GM19043 (cell line): ENCODE measurements at regions not wholly inside any gene's neighbourhood (a gene's known extent, or its start where the extent isn't known, plus 50 kb on each side); places are given as distances from the start of the nearest gene placed in this dataset.

Experiments used
- ATAC-seq: cut with Tn5 transposase; IDR thresholded peaks from one replicate; pipeline ENCODE4 v1.9.1; 2021; ENCODE audit warnings: low read depth; ENCODE audit not compliant: unreplicated experiment

DNA sequence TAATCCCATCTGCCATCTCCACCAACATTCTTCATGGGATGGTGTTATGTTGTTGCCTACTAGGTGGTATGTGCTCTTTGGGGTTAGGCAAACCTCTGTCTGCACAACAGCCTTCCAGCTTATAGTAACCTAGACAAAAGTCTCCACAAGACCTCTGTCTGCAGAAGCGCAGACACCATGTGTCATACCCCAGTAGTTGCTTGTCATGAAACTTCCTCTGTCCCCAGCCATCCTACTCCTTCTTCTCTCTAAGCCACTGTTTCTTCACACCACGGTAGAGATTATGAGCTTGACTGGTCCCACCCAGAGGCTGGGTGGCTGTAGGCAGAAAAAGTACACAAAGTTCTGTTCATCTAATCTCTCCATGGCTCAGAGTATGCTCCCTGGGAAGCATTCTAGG lies 100.3 kb downstream of the MAF start:
- no peak for ATAC-seq

GRCh38 chr16:79498928-79499327 lies 101.6 kb downstream of the MAF start:
- no peak for ATAC-seq

DNA sequence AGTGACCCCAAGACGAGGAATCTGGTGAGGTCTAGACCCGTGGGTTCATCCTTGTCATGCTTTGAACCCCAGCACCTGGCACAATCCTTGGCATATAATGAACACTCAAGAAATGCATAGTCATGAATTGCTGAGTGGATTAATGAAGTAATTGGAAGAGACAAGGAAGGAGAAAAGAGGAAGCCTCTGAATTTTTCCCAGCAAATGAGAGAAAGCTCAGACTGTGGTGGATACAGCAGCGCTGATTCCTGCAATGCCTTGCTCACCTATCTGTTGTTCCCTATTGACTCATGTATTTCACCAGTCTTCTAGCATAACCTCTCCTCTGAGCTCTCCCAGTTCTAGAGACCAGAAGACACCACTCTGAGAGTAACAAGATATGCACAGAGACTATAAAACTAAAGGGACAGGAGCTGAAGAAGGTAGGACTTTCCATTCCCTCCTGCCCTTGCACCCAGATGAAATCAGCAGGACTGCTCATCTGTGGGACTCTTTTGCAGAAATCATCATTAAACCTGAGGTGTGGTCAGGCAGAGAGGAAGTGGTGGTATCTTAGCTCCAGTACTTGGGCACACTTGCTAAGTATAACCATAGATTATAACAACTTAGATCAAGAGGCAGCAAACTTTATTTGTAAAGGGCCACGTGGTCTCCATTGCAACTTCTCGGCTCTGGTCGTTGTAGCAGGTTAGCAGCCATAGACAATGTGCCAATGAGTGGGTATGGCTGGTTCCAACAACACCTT lies 102.8 kb downstream of the MAF start:
- ATAC-seq = no peak

- ATAC-seq = no peak
Measured at GRCh38 chr16:79493911-79494310, 106.6 kb downstream of the MAF start.

GRCh38 chr16:79492036-79492435 lies 108.5 kb downstream of the MAF start:
- no peak for ATAC-seq

DNA sequence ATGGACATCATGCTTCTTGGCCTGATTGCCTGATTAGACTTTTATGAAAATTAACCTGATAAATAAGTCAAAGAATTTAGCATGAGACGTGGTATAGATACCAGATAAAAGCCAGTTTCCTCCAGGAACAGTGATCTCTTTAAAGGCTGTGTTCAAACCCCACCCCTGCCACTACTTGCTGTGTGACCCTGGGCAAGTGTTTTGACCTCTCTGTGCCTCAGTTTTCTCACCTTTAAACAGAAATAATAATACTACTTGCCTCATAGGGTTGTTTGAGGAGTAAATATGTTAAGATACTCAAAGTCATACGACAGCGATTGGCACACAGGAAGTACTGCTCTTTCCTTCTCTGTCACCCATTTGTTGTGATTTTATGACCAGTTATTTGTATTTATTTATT lies 115.5 kb downstream of the MAF start:
- no peak for ATAC-seq

DNA sequence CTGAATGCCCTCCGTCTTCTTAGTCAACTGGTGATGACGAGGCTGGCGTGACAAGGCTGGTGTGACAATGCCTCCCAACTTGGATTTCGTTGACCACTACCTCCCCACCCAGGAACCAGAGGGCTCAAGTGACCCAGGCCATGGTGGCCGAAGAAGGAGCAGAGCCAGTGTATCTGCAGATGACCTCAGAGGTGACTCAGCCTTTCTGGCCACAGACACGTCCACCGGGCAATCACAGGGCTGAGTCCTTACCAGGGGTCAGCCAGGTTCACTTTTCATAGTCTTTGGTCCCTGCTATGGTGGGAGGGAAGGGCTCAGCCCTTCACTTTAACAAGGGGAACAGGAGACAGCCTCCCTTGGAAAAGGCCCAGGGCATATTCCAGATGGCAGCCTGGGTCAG lies 116.3 kb downstream of the MAF start:
- ATAC-seq = no peak

DNA sequence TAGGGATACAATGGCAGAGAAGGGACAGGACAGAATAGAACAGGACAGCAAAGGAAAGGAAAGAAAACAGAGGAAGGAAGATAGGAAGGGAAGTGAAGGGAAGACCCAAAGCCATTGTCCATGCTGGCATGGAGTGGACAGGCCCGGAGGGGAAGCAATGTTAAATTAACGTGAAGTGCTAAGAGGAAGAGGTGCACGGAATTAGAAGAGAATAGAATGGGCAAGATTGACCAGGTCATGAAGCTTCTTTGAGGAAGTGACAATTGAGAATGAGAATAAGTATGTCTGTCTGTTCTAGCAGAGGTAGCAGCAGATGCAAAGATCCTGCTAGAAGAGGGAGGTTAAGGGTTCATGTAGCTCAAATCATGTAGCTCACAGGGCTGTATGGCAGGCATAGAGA lies 117.2 kb downstream of the MAF start:
- ATAC-seq = no peak

DNA sequence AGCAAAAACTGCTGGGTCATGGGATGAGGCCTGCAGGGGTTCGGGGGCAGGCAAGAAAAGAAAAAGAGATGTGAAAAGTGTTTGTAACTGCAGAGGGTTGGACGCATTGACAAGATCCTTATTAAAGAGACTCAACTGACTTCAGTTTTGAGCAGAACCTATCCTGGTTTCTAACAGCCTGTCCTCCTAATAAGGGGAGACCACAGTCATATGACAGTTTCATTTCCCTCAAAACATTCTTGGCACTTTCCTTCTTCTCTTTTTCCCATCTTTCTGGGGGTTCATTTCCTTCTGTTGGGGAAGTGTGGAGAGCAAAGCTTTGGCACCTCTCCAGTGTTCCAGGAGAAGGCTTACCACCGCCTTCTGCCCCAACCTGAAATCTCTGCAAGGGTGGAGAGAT lies 118.5 kb downstream of the MAF start:
- no peak for ATAC-seq

- no peak for ATAC-seq
Measured at GRCh38 chr16:79480929-79481328, 119.6 kb downstream of the MAF start.

DNA sequence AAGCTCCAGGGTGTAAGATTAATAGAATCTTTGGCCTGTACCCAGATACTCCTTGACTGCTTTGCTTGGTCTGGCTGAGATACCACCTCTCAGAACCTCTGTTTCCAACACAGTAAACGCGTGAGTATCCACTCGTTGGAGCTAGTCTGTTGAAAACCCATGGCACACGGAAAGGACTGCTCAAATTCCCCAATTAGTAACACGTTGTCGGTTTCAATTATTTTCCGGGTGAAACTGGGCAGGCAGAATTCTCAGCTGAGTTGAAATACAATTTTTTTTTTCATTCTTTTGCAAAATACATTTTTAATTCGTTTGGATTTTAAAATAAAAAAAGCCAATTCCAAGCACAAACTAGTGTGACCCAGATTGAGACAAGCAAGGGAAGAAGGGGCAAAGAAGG lies 120.5 kb downstream of the MAF start:
- ATAC-seq = no peak

DNA sequence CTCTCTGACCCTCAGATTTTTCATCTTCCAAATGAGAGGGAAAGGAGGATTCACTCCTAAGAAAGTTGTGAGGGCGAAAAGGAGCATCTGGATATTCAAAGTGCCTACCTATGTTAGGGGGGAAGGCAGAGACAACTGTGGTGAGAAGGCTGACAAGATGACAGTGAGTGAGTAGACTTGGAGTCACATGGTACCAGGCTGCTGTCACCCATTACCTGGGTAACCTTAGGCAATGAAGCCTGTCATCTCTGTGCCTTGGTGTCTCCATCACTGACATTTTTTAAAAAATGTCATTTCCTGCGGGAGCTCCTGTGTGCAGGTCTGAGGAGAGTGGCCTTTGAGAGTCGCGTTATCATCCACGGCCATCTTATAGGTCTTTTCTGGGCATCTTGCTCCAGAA lies 124.0 kb downstream of the MAF start:
- no peak for ATAC-seq

DNA sequence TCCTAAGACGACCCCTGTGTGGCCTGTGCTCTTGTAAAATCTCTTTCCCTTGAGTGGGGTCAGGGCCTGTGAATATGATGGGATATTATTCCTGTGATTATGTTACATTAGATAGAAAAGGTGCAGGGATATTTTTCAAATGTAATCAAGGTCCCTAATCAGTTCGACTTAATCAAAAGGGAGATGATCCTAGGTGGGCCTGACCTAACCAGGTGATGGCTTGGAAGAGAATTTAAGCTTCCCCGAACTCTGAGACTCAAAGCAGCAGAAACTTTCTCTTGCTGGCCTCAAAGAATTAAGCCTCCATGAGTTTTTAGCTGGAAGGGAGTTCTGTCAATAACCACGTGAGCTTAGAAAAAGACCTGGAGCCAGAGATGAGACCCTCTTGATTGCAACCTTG lies 124.7 kb downstream of the MAF start:
- no peak for ATAC-seq

- no peak for ATAC-seq
Measured at GRCh38 chr16:79473456-79473855, 127.1 kb downstream of the MAF start.

DNA sequence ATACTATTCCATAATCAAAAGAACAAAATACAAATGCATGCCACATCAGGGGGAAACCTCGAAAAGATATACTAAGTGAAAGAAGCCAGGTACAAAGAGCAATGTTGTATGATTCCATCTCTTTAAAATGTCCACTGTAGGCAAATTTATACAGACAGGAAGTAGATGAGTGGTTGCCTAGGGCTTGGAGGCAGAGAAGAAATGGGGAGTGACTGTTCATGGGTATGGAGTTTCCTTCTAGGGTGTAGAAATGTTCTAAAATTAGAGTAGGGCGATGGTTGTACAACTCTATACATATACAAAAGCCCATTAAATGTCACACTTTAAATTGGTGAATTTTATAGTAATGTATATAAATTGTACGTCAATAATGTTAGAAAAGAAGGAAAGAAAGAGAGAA lies 128.1 kb downstream of the MAF start:
- ATAC-seq = no peak

DNA sequence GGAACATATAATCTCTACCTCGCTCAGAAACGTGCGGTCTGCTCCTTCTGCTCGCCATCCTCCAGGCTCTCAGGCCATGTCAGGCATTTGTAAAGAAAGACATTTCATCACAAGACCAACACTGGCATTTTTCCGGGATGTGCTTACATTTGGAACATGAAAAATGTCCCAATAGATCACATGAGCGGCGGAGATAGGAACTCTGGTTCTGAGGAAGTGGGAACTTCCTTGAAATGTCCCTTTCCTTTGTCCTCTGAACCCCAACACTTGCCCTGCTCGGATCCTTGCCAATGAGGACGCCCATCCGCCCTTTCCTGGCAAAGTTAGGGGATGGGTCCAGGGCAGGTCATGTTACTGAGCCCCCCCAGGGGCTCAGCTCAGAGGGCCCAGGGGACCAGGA lies 130.5 kb downstream of the MAF start:
- no peak for ATAC-seq

DNA sequence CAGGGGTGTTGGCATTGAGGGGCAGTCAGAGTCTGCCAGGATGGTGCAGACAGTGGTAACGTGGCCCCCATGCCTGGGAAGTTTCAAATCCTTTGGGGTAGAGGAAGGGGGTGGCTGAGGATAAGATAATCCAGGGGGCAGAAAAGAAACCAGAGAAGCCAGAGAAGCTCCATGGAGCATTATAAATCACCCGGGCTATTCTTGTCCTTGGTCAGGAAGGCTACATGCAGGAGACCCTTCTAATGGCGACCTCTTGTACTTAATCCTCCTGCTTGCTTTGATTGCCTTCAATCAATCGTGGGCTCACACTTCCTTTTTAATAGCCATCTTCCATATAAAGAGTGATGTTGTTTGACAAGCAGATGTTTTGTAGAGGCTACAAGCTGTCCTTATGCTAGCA lies 131.9 kb downstream of the MAF start:
- no peak for ATAC-seq

- no peak for ATAC-seq
Measured at GRCh38 chr16:79468121-79468552, 132.4 kb downstream of the MAF start.

- no peak for ATAC-seq
Measured at GRCh38 chr16:79466111-79466510, 134.4 kb downstream of the MAF start.

DNA sequence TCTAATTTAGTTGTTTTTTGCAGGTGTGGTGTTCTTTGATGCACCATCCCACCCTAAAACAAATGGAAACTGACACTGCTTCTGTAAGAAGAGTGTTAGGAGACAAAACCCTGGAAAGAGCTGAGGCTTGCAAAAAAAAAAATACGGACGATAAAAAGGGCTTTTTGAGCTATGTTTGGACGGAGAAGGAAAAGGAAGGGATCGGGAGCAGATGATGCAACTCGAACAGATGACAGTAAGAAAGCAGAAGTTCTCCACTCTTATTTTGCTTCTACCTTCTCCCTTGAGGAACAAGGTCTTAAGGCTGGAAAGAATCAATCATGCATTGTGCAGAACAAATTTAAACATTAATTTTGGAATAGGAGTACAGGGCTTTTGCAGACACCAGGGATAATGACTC lies 136.7 kb downstream of the MAF start:
- no peak for ATAC-seq

- ATAC-seq = no peak
Measured at GRCh38 chr16:79456036-79456435, 144.5 kb downstream of the MAF start.

DNA sequence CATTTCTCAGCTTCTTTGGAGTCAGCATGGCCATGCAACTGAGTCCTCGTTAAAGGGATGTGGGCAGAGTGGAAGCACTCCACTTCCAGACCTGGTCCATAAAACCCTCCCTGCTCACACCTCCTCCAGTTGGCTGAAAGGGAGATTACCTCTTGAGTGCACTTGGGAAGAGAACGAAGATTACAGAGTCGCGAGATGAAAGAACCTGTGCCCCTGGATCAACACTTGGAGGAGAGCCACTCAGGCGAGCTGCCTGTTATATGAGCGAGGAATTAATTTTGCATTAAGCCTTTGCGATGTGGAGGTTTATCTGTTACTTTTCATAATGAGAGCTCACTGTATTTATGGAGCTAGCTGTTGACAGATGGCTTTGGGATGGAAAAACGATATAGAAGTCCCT lies 147.9 kb downstream of the MAF start:
- no peak for ATAC-seq
